ENCODE measurements at regions not wholly inside any gene's neighbourhood (a gene's known extent, or its start where the extent isn't known, plus 50 kb on each side); places are given as distances from the start of the nearest gene placed in this dataset.
"Not testable (repeated sequence)": the region's sequence is repeated elsewhere in the genome, so short reads cannot be mapped to it uniquely, and the experiment has no call there.

- Histone ChIP-seq H3K9ac (ENCODE audit: low read length) (no peak overlapping the region), H3K4me2 (ENCODE audit: low read length) (no peak overlapping the region), H2AFZ (ENCODE audit: low read depth, low read length) (no peak overlapping the region), H3K4me1 (ENCODE audit: insufficient read depth, low read length) (no peaks in the 10 kb centered on the region), H3K36me3 (ENCODE audit: insufficient read depth, low read length) (no peaks in the 10 kb centered on the region), H3K79me2 (ENCODE audit: insufficient read depth, low read length) (no peaks in the 10 kb centered on the region), H4K20me1 (ENCODE audit: insufficient read depth, low read length) (no peaks in the 10 kb centered on the region), H3K27ac (ENCODE audit: low read depth, low read length) (no peak overlapping the region), H3K4me3 (ENCODE audit: insufficient read depth, low read depth, low read length) (no peak overlapping the region), H3K9me3 (ENCODE audit: insufficient read depth, low read depth, low read length) (no peaks in the 10 kb centered on the region), H3K27me3 (ENCODE audit: insufficient read depth, low read length) (no peaks in the 10 kb centered on the region)
- no peaks in the 10 kb centered on the region for H3K36me3 Mint-ChIP-seq (ENCODE audit: low read depth, unreplicated experiment)
- no peak overlapping the region for H3K27ac Mint-ChIP-seq (ENCODE audit: unreplicated experiment)
- TF ChIP-seq EZH2 (IDR thresholded peaks at IDR 0.05; ENCODE audit: insufficient read depth, low read length) (no peak), CTCF (IDR thresholded peaks at IDR 0.05; ENCODE audit: insufficient read depth, low read depth, low read length) (no peak)
- DNase-seq (ENCODE audit: low read depth) = no peak
- H3K4me3 Mint-ChIP-seq (ENCODE audit: unreplicated experiment) = no peak overlapping the region
- FAIRE-seq = no peak
- H3K9me3 Mint-ChIP-seq (ENCODE audit: unreplicated experiment) = peaks cover 8% of the 10 kb centered on the region
- no peaks in the 10 kb centered on the region for H3K4me1 Mint-ChIP-seq (ENCODE audit: low read depth, unreplicated experiment)
- H3K27me3 Mint-ChIP-seq (ENCODE audit: low read depth, unreplicated experiment) = no peaks in the 10 kb centered on the region
These were observed 156.7 kb upstream of the EPHA6 start for GRCh38 chr3:96657710-96658109.

GRCh38 chr3:96671861-96672595 lies 142.4 kb upstream of the EPHA6 start:
- H3K27ac Mint-ChIP-seq (ENCODE audit: unreplicated experiment); H3K4me3 Mint-ChIP-seq (ENCODE audit: unreplicated experiment); FAIRE-seq; H3K36me3 ChIP-seq (ENCODE audit: insufficient read depth, low read length); H3K4me2 ChIP-seq (ENCODE audit: low read length); H3K4me1 Mint-ChIP-seq (ENCODE audit: low read depth, unreplicated experiment); H4K20me1 ChIP-seq (ENCODE audit: insufficient read depth, low read length); H2AFZ ChIP-seq (ENCODE audit: low read depth, low read length); H3K27ac ChIP-seq (ENCODE audit: low read depth, low read length); H3K36me3 Mint-ChIP-seq (ENCODE audit: low read depth, unreplicated experiment); H3K4me3 ChIP-seq (ENCODE audit: insufficient read depth, low read depth, low read length); H3K4me1 ChIP-seq (ENCODE audit: insufficient read depth, low read length); H3K27me3 Mint-ChIP-seq (ENCODE audit: low read depth, unreplicated experiment); H3K9me3 ChIP-seq (ENCODE audit: insufficient read depth, low read depth, low read length); H3K27me3 ChIP-seq (ENCODE audit: insufficient read depth, low read length); H3K9ac ChIP-seq (ENCODE audit: low read length); H3K9me3 Mint-ChIP-seq (ENCODE audit: unreplicated experiment); H3K79me2 ChIP-seq (ENCODE audit: insufficient read depth, low read length): not testable (repeated sequence)
- peak; percentile 0 for DNase-seq (ENCODE audit: low read depth)

GRCh38 chr3:96677156-96677555 lies 137.2 kb upstream of the EPHA6 start:
- TF ChIP-seq EZH2 (IDR thresholded peaks at IDR 0.05; ENCODE audit: insufficient read depth, low read length) (no peak), CTCF (IDR thresholded peaks at IDR 0.05; ENCODE audit: insufficient read depth, low read depth, low read length) (no peak)
- H3K36me3 Mint-ChIP-seq (ENCODE audit: low read depth, unreplicated experiment) = no peaks in the 10 kb centered on the region
- FAIRE-seq = no peak

More at GRCh38 chr3:96677156-96677555, 137.2 kb upstream of the EPHA6 start:
- no peak overlapping the region for H3K27ac ChIP-seq (ENCODE audit: low read depth, low read length)
- no peak overlapping the region for H3K4me3 ChIP-seq (ENCODE audit: insufficient read depth, low read depth, low read length)
- no peaks in the 10 kb centered on the region for H3K36me3 ChIP-seq (ENCODE audit: insufficient read depth, low read length)
- H3K79me2 ChIP-seq (ENCODE audit: insufficient read depth, low read length) = no peaks in the 10 kb centered on the region
- no peaks in the 10 kb centered on the region for H3K27me3 ChIP-seq (ENCODE audit: insufficient read depth, low read length)
- no peak for DNase-seq (ENCODE audit: low read depth)
- H3K4me2 ChIP-seq (ENCODE audit: low read length) = no peak overlapping the region
- H4K20me1 ChIP-seq (ENCODE audit: insufficient read depth, low read length) = no peaks in the 10 kb centered on the region
- no peak overlapping the region for H3K9ac ChIP-seq (ENCODE audit: low read length)
- H2AFZ ChIP-seq (ENCODE audit: low read depth, low read length) = no peak overlapping the region
- no peaks in the 10 kb centered on the region for H3K4me1 ChIP-seq (ENCODE audit: insufficient read depth, low read length)
- peaks cover 5% of the 10 kb centered on the region for H3K27me3 Mint-ChIP-seq (ENCODE audit: low read depth, unreplicated experiment)
- H3K4me3 Mint-ChIP-seq (ENCODE audit: unreplicated experiment) = no peak overlapping the region
- H3K9me3 Mint-ChIP-seq (ENCODE audit: unreplicated experiment) = peaks cover 6% of the 10 kb centered on the region
- no peaks in the 10 kb centered on the region for H3K4me1 Mint-ChIP-seq (ENCODE audit: low read depth, unreplicated experiment)
- H3K9me3 ChIP-seq (ENCODE audit: insufficient read depth, low read depth, low read length) = no peaks in the 10 kb centered on the region
- H3K27ac Mint-ChIP-seq (ENCODE audit: unreplicated experiment) = no peak overlapping the region

Data from astrocyte (in vitro differentiated cells and primary cell).